Panc1 (cell line): ENCODE measurements at regions not wholly inside any gene's neighbourhood (a gene's known extent, or its start where the extent isn't known, plus 50 kb on each side); places are given as distances from the start of the nearest gene placed in this dataset.

Experiments
- ATAC-seq: fragments of 200-7000 bp; cut with Tn5 transposase; 2 replicates; pipeline ENCODE4 v1.9.1; 2020; ENCODE audit warnings: mild to moderate bottlenecking, moderate library complexity
- BruUV-seq: library from RNA; stranded (reverse); fragments of 400-500 nt; replicated peaks from 2 replicates; lab custom pipeline; 2021; lab: Mats Ljungman, UMichigan
- CTCF ChIA-PET: fragments of 300-600 bp; sonication (Branson Sonifier 250); formaldehyde crosslinking; loops from one replicate; lab custom pipeline; 2022; ENCODE audit warnings: antibody characterized with exemption; lab: Charles Lee
- POLR2A ChIA-PET: fragments of 300-600 bp; sonication (Branson Sonifier 250); formaldehyde crosslinking; loops from one replicate; lab custom pipeline; 2022; ENCODE audit warnings: antibody characterized with exemption; lab: Charles Lee
- DNase-seq: peaks from one replicate; pipeline ENCODE4 v3.0.0-alpha.2; 2010; ENCODE audit warnings: low read depth, low spot score
- H3K27ac ChIP-seq: 2 replicates; pipeline ENCODE4 v1.5.1; 2011; ENCODE audit warnings: mild to moderate bottlenecking, low read length, inconsistent platforms
- H3K27me3 ChIP-seq: fragments of 200-500 bp; sonication (Bioruptor generic); 2 replicates; pipeline ENCODE4 v1.6.0; 2014; ENCODE audit warnings: low read length, inconsistent platforms; ENCODE audit not compliant: control insufficient read depth, insufficient read depth
- H3K36me3 ChIP-seq: fragments of 200-500 bp; sonication (Bioruptor generic); 2 replicates; pipeline ENCODE4 v1.5.1; 2014; ENCODE audit warnings: inconsistent platforms, mild to moderate bottlenecking, low read length, moderate library complexity; ENCODE audit not compliant: control insufficient read depth, insufficient read depth
- H3K4me1 ChIP-seq: 2 replicates; pipeline ENCODE4 v1.5.1; 2011; ENCODE audit warnings: inconsistent platforms, mild to moderate bottlenecking, low read length, moderate library complexity; ENCODE audit not compliant: control insufficient read depth, insufficient read depth
- H3K4me3 ChIP-seq, 2 experiments: 2 replicates each; pipeline ENCODE4 v1.5.1; 2011 to 2012; ENCODE audit warnings: low read depth in 2 of 2, low read length in 2 of 2, mild to moderate bottlenecking in 2 of 2, inconsistent platforms in 1 of 2, moderate library complexity in 1 of 2
- H3K9me3 ChIP-seq: fragments of 200-500 bp; sonication (Bioruptor generic); 2 replicates; pipeline ENCODE4 v1.5.1; 2014; ENCODE audit warnings: low read depth, mild to moderate bottlenecking, inconsistent platforms, low read length, moderate library complexity; ENCODE audit not compliant: control insufficient read depth, insufficient read depth
- POLR2AphosphoS5 ChIP-seq: IDR thresholded peaks from 2 replicates; pipeline ENCODE4 v1.6.1; 2012; ENCODE audit warnings: mild to moderate bottlenecking, low read depth, low read length, moderate library complexity
- SIN3A ChIP-seq: IDR thresholded peaks from 2 replicates; pipeline ENCODE4 v1.6.1; 2012; ENCODE audit warnings: low read depth, mild to moderate bottlenecking, low read length, moderate library complexity, borderline replicate concordance; ENCODE audit not compliant: insufficient read depth
- TCF7L2 ChIP-seq: IDR thresholded peaks from 2 replicates; pipeline ENCODE4 v1.6.1; 2011; ENCODE audit warnings: mild to moderate bottlenecking, low read depth, low read length, inconsistent platforms
- in situ Hi-C: cut with HindIII; loops from 2 replicates; pipeline ENCODE4 v1.10.0; 2016; ENCODE audit warnings: low sequenced_read_pairs, low pct_unique_long_range_greater_than_20kb
- intact Hi-C: fragments of 100-400 bp; cut with micrococcal nuclease; formaldehyde crosslinking; loops from one replicate; pipeline ENCODE4 v1.10.0; 2022; ENCODE audit not compliant: unreplicated experiment
- TF ChIP-seq, protein P1 (sequence below), 2 experiments: IDR thresholded peaks; 2 replicates each; pipeline ENCODE4 v1.6.1; 2011 to 2012; ENCODE audit warnings: low read depth in 2 of 2, control low read depth in 1 of 2, low read length in 1 of 2, mild to moderate bottlenecking in 1 of 2, moderate library complexity in 1 of 2; ENCODE audit not compliant: insufficient read depth in 1 of 2
- TF ChIP-seq, protein P2 (sequence below): fragments of 450-650 bp; IDR thresholded peaks from 2 replicates; pipeline ENCODE4 v1.5.1; 2017; ENCODE audit warnings: mild to moderate bottlenecking

DNA sequence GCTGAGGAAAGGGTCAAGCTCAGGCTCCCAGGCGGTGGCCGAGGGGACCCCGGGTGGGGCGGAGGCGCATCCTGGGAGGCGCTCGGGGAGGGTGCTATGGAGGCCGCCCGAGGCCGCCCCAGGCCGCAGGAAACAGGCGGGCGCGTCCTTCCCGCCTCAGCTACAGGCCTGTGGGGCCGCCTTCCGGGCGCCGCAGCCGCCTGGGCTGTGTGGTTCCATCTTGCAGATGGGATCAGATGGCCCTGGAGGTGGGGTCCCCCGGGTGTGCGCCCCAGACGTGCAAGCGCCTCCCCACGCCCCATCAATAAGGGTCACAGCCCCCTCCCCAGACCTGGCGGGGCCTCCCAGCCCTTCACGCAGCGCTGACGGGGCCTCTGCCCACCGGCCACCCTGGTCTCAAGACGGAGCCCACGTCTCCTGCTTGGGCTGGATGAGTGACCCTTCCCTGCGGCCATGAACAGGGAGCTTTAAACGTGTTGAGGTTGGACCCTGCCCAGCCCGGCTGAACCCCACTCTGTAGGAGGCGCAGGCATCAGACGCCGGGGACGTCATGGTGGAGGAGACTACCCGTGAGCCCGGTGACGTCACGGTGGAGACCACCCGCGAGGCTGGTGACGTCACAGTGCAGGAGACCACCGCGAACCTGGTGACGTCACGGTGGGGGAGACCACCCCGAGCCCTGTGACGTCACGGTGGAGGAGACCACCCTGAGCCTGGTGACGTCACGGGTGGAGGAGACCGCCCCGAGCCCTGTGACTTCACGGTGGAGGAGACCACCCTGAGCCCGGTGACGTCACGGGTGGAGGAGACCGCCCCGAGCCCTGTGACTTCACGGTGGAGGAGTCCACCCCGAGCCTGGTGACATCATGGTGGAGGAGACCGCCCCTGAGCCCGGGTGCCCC lies 267.0 kb downstream of the DLL1 start:
- BruUV-seq = no TSS peak
- Histone ChIP-seq H3K4me1 (no peaks in the 10 kb centered on the region), H3K4me3 (no peak overlapping the region), H3K27ac (no peak overlapping the region), H3K36me3 (no peaks in the 10 kb centered on the region), H3K27me3 (no peaks in the 10 kb centered on the region), H3K9me3 (no peaks in the 10 kb centered on the region)
- ATAC-seq = no peak
- CTCF ChIA-PET = no interaction called here
- POLR2A ChIA-PET = no interaction called here
- in situ Hi-C loops (no loop called here), intact Hi-C loops (no loop called here)
- no peak for DNase-seq
- TF ChIP-seq TCF7L2 (no peak), SIN3A (no peak), POLR2AphosphoS5 (no peak)
- TF ChIP-seq, protein P1, sequence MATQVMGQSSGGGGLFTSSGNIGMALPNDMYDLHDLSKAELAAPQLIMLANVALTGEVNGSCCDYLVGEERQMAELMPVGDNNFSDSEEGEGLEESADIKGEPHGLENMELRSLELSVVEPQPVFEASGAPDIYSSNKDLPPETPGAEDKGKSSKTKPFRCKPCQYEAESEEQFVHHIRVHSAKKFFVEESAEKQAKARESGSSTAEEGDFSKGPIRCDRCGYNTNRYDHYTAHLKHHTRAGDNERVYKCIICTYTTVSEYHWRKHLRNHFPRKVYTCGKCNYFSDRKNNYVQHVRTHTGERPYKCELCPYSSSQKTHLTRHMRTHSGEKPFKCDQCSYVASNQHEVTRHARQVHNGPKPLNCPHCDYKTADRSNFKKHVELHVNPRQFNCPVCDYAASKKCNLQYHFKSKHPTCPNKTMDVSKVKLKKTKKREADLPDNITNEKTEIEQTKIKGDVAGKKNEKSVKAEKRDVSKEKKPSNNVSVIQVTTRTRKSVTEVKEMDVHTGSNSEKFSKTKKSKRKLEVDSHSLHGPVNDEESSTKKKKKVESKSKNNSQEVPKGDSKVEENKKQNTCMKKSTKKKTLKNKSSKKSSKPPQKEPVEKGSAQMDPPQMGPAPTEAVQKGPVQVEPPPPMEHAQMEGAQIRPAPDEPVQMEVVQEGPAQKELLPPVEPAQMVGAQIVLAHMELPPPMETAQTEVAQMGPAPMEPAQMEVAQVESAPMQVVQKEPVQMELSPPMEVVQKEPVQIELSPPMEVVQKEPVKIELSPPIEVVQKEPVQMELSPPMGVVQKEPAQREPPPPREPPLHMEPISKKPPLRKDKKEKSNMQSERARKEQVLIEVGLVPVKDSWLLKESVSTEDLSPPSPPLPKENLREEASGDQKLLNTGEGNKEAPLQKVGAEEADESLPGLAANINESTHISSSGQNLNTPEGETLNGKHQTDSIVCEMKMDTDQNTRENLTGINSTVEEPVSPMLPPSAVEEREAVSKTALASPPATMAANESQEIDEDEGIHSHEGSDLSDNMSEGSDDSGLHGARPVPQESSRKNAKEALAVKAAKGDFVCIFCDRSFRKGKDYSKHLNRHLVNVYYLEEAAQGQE (IDR thresholded peaks at IDR 0.05; ENCODE audit: insufficient read depth in 1 of 2, low read depth in 2 of 2, low read length in 1 of 2) = no peak
- TF ChIP-seq, protein P2, sequence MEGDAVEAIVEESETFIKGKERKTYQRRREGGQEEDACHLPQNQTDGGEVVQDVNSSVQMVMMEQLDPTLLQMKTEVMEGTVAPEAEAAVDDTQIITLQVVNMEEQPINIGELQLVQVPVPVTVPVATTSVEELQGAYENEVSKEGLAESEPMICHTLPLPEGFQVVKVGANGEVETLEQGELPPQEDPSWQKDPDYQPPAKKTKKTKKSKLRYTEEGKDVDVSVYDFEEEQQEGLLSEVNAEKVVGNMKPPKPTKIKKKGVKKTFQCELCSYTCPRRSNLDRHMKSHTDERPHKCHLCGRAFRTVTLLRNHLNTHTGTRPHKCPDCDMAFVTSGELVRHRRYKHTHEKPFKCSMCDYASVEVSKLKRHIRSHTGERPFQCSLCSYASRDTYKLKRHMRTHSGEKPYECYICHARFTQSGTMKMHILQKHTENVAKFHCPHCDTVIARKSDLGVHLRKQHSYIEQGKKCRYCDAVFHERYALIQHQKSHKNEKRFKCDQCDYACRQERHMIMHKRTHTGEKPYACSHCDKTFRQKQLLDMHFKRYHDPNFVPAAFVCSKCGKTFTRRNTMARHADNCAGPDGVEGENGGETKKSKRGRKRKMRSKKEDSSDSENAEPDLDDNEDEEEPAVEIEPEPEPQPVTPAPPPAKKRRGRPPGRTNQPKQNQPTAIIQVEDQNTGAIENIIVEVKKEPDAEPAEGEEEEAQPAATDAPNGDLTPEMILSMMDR = no peak

DNA sequence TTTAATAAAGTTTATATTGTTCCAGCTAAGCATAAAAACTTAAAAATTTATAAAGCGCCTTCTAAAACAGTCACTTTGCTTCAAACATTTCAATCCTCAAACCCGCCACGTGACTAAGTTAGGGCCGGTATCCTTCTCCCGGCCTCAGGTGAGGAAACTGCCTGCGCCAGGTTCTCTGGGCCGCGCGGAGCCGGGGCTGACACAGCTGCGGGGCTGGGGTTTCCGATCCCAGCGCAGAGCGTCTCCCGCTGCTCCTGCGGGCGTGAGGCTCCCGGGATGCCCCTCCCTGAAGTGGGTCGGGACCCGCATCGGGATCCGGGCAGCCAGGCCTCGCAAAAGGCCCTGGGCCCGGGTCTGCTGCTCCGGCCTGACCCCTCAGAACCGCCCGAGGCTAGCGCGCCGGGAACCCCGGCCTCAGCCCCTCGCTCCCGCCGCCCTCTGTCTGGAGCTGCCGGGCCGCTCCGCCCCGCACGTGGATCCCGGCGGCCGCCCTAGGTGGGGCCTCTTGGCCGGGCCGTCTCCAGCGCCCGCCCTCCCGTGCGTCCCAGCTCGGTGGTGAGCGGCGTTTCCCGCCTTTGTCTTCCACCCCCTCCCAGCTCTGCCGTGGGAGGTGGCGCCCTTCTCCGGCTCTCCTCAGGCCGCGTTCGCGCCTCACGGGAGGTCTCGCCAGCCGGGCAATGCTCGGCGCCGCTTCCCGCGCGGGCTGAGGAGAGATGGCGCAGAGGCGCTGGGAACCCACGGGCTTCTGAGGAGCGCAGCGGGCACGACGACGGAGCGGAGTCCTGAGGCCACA lies 267.9 kb downstream of the DLL1 start:
- no TSS peak for BruUV-seq
- POLR2A ChIA-PET = no interaction called here
- in situ Hi-C loops = no loop called here

More for the DNA sequence above, 267.9 kb downstream of the DLL1 start:
- H3K9me3 ChIP-seq = no peaks in the 10 kb centered on the region
- intact Hi-C loops = no loop called here
- no peak overlapping the region for H3K4me3 ChIP-seq
- TF ChIP-seq, protein P1 (IDR thresholded peaks at IDR 0.05; ENCODE audit: insufficient read depth in 1 of 2, low read depth in 2 of 2, low read length in 1 of 2) = no peak
- TF ChIP-seq SIN3A = no peak
- no peak for TF ChIP-seq POLR2AphosphoS5
- TF ChIP-seq, protein P2 = no peak
- TF ChIP-seq TCF7L2 = no peak
- no peaks in the 10 kb centered on the region for H3K4me1 ChIP-seq
- CTCF ChIA-PET = no interaction called here
- H3K27ac ChIP-seq = no peak overlapping the region
- no peak for DNase-seq
- no peaks in the 10 kb centered on the region for H3K27me3 ChIP-seq
- no peak for ATAC-seq
- no peaks in the 10 kb centered on the region for H3K36me3 ChIP-seq
